Progenitor cell of endocrine pancreas (in vitro differentiated cells): ENCODE measurements at regions not wholly inside any gene's neighbourhood (a gene's known extent, or its start where the extent isn't known, plus 50 kb on each side); places are given as distances from the start of the nearest gene placed in this dataset.
A peak's percentile ranks its signal among the peaks of the same experiment; 100 is the strongest.
"Not testable (repeated sequence)": the region's sequence is repeated elsewhere in the genome, so short reads cannot be mapped to it uniquely, and the experiment has no call there.

Experiments used
- DNase-seq: peaks from one replicate; pipeline ENCODE4 v3.0.0; 2021; ENCODE audit warnings: low spot score; ENCODE audit not compliant: unreplicated experiment
- H3K27ac Mint-ChIP-seq: 2 replicates; pipeline ENCODE4 v1.8.0; 2021; ENCODE audit warnings: mild to moderate bottlenecking, moderate library complexity, mixed read lengths
- H3K27me3 Mint-ChIP-seq: 2 replicates; pipeline ENCODE4 v1.8.0; 2021; ENCODE audit warnings: mixed read lengths
- H3K36me3 Mint-ChIP-seq: 2 replicates; pipeline ENCODE4 v1.8.0; 2022; ENCODE audit warnings: mixed read lengths; ENCODE audit not compliant: insufficient read depth
- H3K4me1 Mint-ChIP-seq: 2 replicates; pipeline ENCODE4 v1.8.0; 2021; ENCODE audit warnings: low read depth, mixed read lengths
- H3K4me3 Mint-ChIP-seq: 2 replicates; pipeline ENCODE4 v1.8.0; 2021; ENCODE audit warnings: low read depth, mild to moderate bottlenecking, moderate library complexity, mixed read lengths
- H3K9me3 Mint-ChIP-seq: 2 replicates; pipeline ENCODE4 v1.8.0; 2021; ENCODE audit warnings: low read depth, mixed read lengths
- TF ChIP-seq, protein P1 (sequence below): fragments of 200-600 bp; sonication (generic); IDR thresholded peaks from one replicate; pipeline ENCODE4 v1.5.0; 2021; ENCODE audit warnings: antibody characterized with exemption, mild to moderate bottlenecking; ENCODE audit not compliant: unreplicated experiment

DNA sequence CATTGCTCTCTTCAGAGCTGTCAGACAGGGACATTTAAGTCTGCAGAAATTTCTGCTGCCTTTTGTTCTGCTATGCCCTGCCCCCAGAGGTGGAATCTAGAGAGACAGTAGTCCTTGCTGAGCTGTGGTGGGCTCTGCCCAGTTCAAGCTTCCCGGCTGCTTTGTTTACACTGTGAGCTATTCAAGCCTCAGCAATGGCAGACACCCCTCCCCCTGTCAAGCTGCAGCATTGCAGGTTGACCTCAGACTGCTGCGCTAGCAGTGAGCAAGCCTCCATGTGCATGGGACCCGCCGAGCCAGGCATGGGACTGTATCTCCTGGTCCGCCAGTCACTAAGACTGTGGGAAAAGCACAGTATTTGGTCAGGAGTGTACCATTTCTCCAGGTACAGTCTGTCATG, 53.6 kb upstream of the MAPK10 start:
- DNase-seq, H3K36me3 Mint-ChIP-seq, H3K4me1 Mint-ChIP-seq, H3K27me3 Mint-ChIP-seq, H3K4me3 Mint-ChIP-seq, H3K27ac Mint-ChIP-seq: not testable (repeated sequence)
- peaks cover 28% of the 10 kb centered on the region for H3K9me3 Mint-ChIP-seq

DNA sequence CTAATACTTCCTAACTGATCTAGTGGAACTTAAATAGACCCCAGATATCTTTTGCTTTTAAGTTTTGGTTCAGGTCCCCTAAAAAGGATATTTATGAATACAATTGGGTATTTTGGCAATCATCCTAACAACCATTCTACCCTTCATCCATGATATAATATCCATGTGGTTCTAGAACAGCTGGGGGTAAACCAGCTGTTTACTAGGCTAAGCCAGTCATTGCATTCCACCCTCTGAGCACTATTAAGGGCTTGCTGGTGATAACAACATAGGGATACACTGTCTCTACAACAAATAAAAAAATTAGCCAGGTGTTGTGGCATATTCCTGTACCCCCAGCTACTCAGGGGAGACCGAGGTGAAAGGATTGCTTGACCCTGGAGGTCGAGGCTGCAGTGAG, 54.8 kb upstream of the MAPK10 start:
- Mint-ChIP-seq H3K9me3 (peaks cover 25% of the 10 kb centered on the region), H3K36me3 (peaks cover 3% of the 10 kb centered on the region)
- TF ChIP-seq, protein P1, sequence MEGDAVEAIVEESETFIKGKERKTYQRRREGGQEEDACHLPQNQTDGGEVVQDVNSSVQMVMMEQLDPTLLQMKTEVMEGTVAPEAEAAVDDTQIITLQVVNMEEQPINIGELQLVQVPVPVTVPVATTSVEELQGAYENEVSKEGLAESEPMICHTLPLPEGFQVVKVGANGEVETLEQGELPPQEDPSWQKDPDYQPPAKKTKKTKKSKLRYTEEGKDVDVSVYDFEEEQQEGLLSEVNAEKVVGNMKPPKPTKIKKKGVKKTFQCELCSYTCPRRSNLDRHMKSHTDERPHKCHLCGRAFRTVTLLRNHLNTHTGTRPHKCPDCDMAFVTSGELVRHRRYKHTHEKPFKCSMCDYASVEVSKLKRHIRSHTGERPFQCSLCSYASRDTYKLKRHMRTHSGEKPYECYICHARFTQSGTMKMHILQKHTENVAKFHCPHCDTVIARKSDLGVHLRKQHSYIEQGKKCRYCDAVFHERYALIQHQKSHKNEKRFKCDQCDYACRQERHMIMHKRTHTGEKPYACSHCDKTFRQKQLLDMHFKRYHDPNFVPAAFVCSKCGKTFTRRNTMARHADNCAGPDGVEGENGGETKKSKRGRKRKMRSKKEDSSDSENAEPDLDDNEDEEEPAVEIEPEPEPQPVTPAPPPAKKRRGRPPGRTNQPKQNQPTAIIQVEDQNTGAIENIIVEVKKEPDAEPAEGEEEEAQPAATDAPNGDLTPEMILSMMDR: no peak

GRCh38 chr4:86416081-86416480, 56.2 kb upstream of the MAPK10 start:
- Mint-ChIP-seq H3K36me3 (peaks cover 3% of the 10 kb centered on the region), H3K9me3 (peaks cover 19% of the 10 kb centered on the region), H3K4me1 (peaks cover 1% of the 10 kb centered on the region), H3K4me3 (no peak overlapping the region), H3K27me3 (no peaks in the 10 kb centered on the region), H3K27ac (no peak overlapping the region)
- TF ChIP-seq, protein P1: no peak
- no peak for DNase-seq

More for the DNA sequence above, 54.8 kb upstream of the MAPK10 start:
- peaks cover 1% of the 10 kb centered on the region for H3K4me1 Mint-ChIP-seq
- no peaks in the 10 kb centered on the region for H3K27me3 Mint-ChIP-seq
- no peak for DNase-seq
- no peak overlapping the region for H3K27ac Mint-ChIP-seq
- no peak overlapping the region for H3K4me3 Mint-ChIP-seq

DNA sequence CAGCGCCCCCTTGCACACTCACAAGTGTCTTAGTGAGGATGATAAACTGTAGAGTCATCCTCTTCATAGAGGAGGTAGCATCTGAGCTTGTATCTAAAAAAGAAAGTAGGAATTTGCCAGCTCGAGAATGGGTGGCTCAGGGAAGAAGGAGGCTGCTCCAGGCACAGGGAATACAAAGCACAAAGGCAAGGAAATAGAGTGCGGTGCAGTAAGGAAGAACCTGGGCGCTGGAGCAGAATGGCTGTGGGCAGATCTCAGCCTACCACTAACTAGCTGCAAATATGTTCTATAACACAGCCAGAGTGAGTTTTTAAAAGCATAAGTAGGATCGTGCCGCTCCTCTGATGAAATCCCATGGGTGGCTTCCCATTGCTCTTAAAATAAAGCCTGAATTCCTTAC, 61.6 kb upstream of the MAPK10 start:
- TF ChIP-seq, protein P1: no peak
- no peak overlapping the region for H3K4me3 Mint-ChIP-seq
- H3K9me3 Mint-ChIP-seq: no peaks in the 10 kb centered on the region
- H3K4me1 Mint-ChIP-seq: peaks cover 2% of the 10 kb centered on the region
- H3K27ac Mint-ChIP-seq: no peak overlapping the region
- no peak for DNase-seq
- no peaks in the 10 kb centered on the region for H3K36me3 Mint-ChIP-seq
- no peaks in the 10 kb centered on the region for H3K27me3 Mint-ChIP-seq

DNA sequence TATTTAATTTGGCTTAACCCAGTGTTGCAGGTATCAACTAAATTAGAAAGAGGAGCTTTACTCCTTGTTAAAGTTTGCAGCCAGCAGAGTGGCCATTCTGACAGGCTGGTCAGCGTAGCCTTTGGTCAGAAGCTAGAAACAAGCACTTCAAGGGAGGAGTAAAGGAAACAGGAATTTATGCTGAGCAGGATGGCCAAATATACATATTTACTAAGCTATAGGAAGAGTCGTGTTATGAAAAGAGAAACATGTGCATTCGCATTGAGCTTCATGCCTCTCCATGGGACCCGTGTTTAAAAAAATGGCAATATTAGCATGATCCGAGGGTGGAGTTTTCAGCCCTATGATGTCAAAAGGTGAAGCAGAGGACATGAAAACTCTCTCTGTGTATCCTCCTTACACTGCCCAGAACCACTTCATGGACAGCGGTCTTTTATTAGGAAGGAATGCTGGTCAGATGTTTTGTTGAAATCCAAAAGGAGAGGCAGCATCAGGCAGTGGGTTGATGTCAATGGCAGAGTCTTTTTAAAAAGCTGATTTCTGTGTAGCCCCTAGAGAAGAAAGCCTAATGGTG, 71.8 kb upstream of the MAPK10 start:
- Mint-ChIP-seq H3K4me1 (no peaks in the 10 kb centered on the region), H3K27ac (peak overlapping the region; percentile 60), H3K4me3 (no peak overlapping the region), H3K9me3 (no peaks in the 10 kb centered on the region), H3K36me3 (no peaks in the 10 kb centered on the region), H3K27me3 (no peaks in the 10 kb centered on the region)
- DNase-seq: no peak
- TF ChIP-seq, protein P1: no peak

- H3K9me3 Mint-ChIP-seq: no peaks in the 10 kb centered on the region
- H3K36me3 Mint-ChIP-seq: no peaks in the 10 kb centered on the region
- H3K27ac Mint-ChIP-seq: peak overlapping the region; percentile 1
- no peak for DNase-seq
- H3K27me3 Mint-ChIP-seq: no peaks in the 10 kb centered on the region
- no peak overlapping the region for H3K4me3 Mint-ChIP-seq
- TF ChIP-seq, protein P1: no peak
- no peaks in the 10 kb centered on the region for H3K4me1 Mint-ChIP-seq
Measured at GRCh38 chr4:86432559-86433134, 72.8 kb upstream of the MAPK10 start.
